Neural progenitor cell (in vitro differentiated cells): ENCODE measurements at regions not wholly inside any gene's neighbourhood (a gene's known extent, or its start where the extent isn't known, plus 50 kb on each side); places are given as distances from the start of the nearest gene placed in this dataset.
"Not testable (repeated sequence)": the region's sequence is repeated elsewhere in the genome, so short reads cannot be mapped to it uniquely, and the experiment has no call there.

Experiments
- DNase-seq: peaks from one replicate; pipeline ENCODE4 v3.0.0-alpha.2; 2016; ENCODE audit warnings: low spot score
- H2AFZ ChIP-seq: fragments of 200-600 bp; sonication (generic); replicated peaks from 2 replicates; pipeline ENCODE4 v1.6.1; 2016; ENCODE audit warnings: antibody characterized with exemption
- H3F3A ChIP-seq: fragments of 200-600 bp; sonication (generic); 2 replicates; pipeline ENCODE4 v1.6.1; 2016; ENCODE audit warnings: antibody characterized with exemption, low read depth
- H3K27ac ChIP-seq: fragments of 200-600 bp; sonication (generic); 2 replicates; pipeline ENCODE4 v1.5.1; 2016; ENCODE audit warnings: mild to moderate bottlenecking
- H3K27me3 ChIP-seq: fragments of 200-600 bp; sonication (generic); 2 replicates; pipeline ENCODE4 v1.6.1; 2016; ENCODE audit warnings: mild to moderate bottlenecking, moderate library complexity
- H3K36me3 ChIP-seq: fragments of 200-600 bp; sonication (generic); 2 replicates; pipeline ENCODE4 v1.5.1; 2016
- H3K4me1 ChIP-seq: fragments of 200-600 bp; sonication (generic); 2 replicates; pipeline ENCODE4 v1.6.1; 2016; ENCODE audit warnings: mixed run types
- H3K4me2 ChIP-seq: fragments of 200-600 bp; sonication (generic); 2 replicates; pipeline ENCODE4 v1.6.1; 2016
- H3K4me3 ChIP-seq: fragments of 200-600 bp; sonication (generic); 2 replicates; pipeline ENCODE4 v1.5.1; 2016
- H3K79me2 ChIP-seq: fragments of 200-600 bp; sonication (generic); 2 replicates; pipeline ENCODE4 v1.6.1; 2016; ENCODE audit warnings: low read depth
- H3K9ac ChIP-seq: fragments of 200-600 bp; sonication (generic); 2 replicates; pipeline ENCODE4 v1.6.1; 2016
- H3K9me3 ChIP-seq: fragments of 200-600 bp; sonication (generic); 2 replicates; pipeline ENCODE4 v1.5.1; 2016; ENCODE audit warnings: low read depth
- H4K20me1 ChIP-seq: fragments of 200-600 bp; sonication (generic); 2 replicates; pipeline ENCODE4 v1.6.1; 2016; ENCODE audit warnings: low read depth
- H3K27ac Mint-ChIP-seq: 3 replicates; pipeline ENCODE4 v1.8.0; 2021; ENCODE audit warnings: mixed read lengths
- H3K27me3 Mint-ChIP-seq: 2 replicates; pipeline ENCODE4 v1.8.0; 2022; ENCODE audit warnings: low read depth, mild to moderate bottlenecking, inconsistent platforms, moderate library complexity, mixed read lengths; ENCODE audit not compliant: insufficient read depth
- H3K36me3 Mint-ChIP-seq: 3 replicates; pipeline ENCODE4 v1.8.0; 2021; ENCODE audit warnings: mixed read lengths
- H3K4me1 Mint-ChIP-seq: 3 replicates; pipeline ENCODE4 v1.8.0; 2021; ENCODE audit warnings: mixed read lengths
- H3K4me3 Mint-ChIP-seq: 3 replicates; pipeline ENCODE4 v1.8.0; 2021; ENCODE audit warnings: mild to moderate bottlenecking, moderate library complexity, mixed read lengths
- H3K9me3 Mint-ChIP-seq: 3 replicates; pipeline ENCODE4 v1.8.0; 2020; ENCODE audit warnings: mixed read lengths
- CTCF ChIP-seq: fragments of 200-600 bp; sonication (generic); IDR thresholded peaks from 2 replicates; pipeline ENCODE4 v1.5.1; 2017; ENCODE audit warnings: antibody characterized with exemption, mild to moderate bottlenecking
- EZH2 ChIP-seq: fragments of 200-600 bp; sonication (generic); IDR thresholded peaks from 2 replicates; pipeline ENCODE4 v1.6.1; 2017; ENCODE audit warnings: antibody characterized with exemption, mild to moderate bottlenecking, moderate library complexity
- EZH2phosphoT487 ChIP-seq: fragments of 200-600 bp; sonication (generic); IDR thresholded peaks from 2 replicates; pipeline ENCODE4 v1.6.1; 2017; ENCODE audit warnings: antibody characterized with exemption

DNA sequence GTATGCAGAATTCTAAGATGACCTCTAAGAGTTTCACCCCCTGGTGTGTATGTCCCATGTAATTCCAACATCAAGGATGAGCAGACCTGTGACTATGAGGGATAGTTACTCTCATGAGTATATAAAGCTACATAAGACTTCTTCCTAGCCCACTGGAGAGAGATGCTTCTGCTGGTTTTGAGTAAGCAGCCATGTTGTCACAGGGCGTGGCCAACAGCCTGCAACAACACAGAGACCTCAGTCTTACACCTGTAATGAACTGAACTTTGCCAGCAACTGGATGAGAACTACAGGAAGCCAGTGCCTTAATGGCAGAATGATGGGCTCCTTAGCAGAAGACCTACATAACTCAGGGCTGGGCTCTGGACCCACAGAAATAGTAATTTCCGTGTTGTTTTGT is 120.9 kb downstream of the GOLGA6L6 start:
- H3K4me1 ChIP-seq, H3K27ac Mint-ChIP-seq, H4K20me1 ChIP-seq, H3K4me2 ChIP-seq, H3F3A ChIP-seq, H3K4me1 Mint-ChIP-seq, H3K4me3 ChIP-seq, H3K9ac ChIP-seq, H2AFZ ChIP-seq, H3K79me2 ChIP-seq, DNase-seq, H3K4me3 Mint-ChIP-seq, H3K27me3 ChIP-seq, H3K36me3 ChIP-seq, H3K27me3 Mint-ChIP-seq, H3K27ac ChIP-seq, H3K36me3 Mint-ChIP-seq: not testable (repeated sequence)
- peaks cover 22% of the 10 kb centered on the region for H3K9me3 Mint-ChIP-seq
- peaks cover 63% of the 10 kb centered on the region for H3K9me3 ChIP-seq

DNA sequence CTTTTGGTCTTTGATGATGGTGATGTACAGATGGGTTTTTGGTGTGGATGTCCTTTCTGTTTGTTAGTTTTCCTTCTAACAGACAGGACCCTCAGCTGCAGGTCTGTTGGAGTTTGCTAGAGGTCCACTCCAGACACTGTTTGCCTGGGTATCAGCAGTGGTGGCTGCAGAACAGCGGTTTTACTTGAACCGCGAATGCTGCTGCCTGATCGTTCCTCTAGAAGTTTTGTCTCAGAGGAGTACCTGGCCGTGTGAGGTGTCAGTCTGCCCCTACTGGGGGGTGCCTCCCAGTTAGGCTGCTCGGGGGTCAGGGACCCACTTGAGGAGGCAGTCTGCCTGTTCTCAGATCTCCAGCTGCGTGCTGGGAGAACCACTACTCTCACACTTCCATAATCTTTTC is 125.0 kb downstream of the GOLGA6L6 start:
- not testable (repeated sequence) for H3K9ac ChIP-seq, H3K36me3 ChIP-seq, H3K27me3 ChIP-seq, H3K36me3 Mint-ChIP-seq, H3K4me3 ChIP-seq, H4K20me1 ChIP-seq, H3K79me2 ChIP-seq, H3K4me1 ChIP-seq, H3K27me3 Mint-ChIP-seq, H3K27ac Mint-ChIP-seq, H3K27ac ChIP-seq, DNase-seq, H3K4me1 Mint-ChIP-seq, H3K4me2 ChIP-seq, H3K4me3 Mint-ChIP-seq, H2AFZ ChIP-seq, H3F3A ChIP-seq
- peaks cover 68% of the 10 kb centered on the region for H3K9me3 ChIP-seq
- H3K9me3 Mint-ChIP-seq, result peaks cover 47% of the 10 kb centered on the region

- not testable (repeated sequence) for H3K27me3 ChIP-seq, H2AFZ ChIP-seq, H3K36me3 Mint-ChIP-seq, DNase-seq, H3K27ac ChIP-seq, H3K4me3 Mint-ChIP-seq, H4K20me1 ChIP-seq, H3K9ac ChIP-seq, H3F3A ChIP-seq, H3K4me1 Mint-ChIP-seq, H3K4me3 ChIP-seq, H3K4me2 ChIP-seq, H3K4me1 ChIP-seq, H3K36me3 ChIP-seq, H3K79me2 ChIP-seq, H3K27ac Mint-ChIP-seq, H3K27me3 Mint-ChIP-seq
- peaks cover 26% of the 10 kb centered on the region for H3K9me3 Mint-ChIP-seq
- H3K9me3 ChIP-seq, result peaks cover 77% of the 10 kb centered on the region
Measured at GRCh38 chr15:20409667-20410198, 131.9 kb downstream of the GOLGA6L6 start.

DNA sequence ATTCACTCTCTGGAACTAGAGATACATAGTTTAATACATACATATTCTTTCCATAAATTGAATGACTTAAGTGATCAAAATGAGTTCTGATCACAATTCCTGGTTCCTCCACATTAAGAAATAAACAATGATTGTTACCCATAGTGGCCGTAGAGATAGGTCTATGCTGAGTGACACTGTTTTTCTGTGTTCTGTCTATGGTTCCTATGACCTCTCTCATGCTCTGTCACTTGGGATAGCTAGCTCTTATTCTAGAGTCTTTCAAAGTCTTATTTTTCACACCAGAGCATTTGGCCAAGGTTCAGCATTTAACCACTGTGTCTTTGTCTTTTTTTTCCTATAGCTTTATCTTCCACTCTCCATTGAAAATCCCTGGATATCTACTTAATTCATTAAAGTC is 132.4 kb downstream of the GOLGA6L6 start:
- no peak overlapping the region for H3K4me3 Mint-ChIP-seq
- peaks cover 22% of the 10 kb centered on the region for H3K9me3 Mint-ChIP-seq
- H3K9ac ChIP-seq, result no peak overlapping the region
- H3K27ac Mint-ChIP-seq, result no peak overlapping the region
- H3K27me3 Mint-ChIP-seq, result no peaks in the 10 kb centered on the region
- no peaks in the 10 kb centered on the region for H4K20me1 ChIP-seq
- no peak overlapping the region for H3K4me2 ChIP-seq
- no peaks in the 10 kb centered on the region for H3K4me1 Mint-ChIP-seq
- DNase-seq, result no peak
- H3K36me3 Mint-ChIP-seq, result no peaks in the 10 kb centered on the region
- H2AFZ ChIP-seq, result no peak overlapping the region
- H3K4me3 ChIP-seq, result no peak overlapping the region
- no peak for TF ChIP-seq EZH2phosphoT487
- TF ChIP-seq CTCF, result no peak
- TF ChIP-seq EZH2, result no peak
- H3K36me3 ChIP-seq, result peaks cover 2% of the 10 kb centered on the region
- no peaks in the 10 kb centered on the region for H3F3A ChIP-seq
- H3K79me2 ChIP-seq, result no peaks in the 10 kb centered on the region
- H3K9me3 ChIP-seq, result peaks cover 76% of the 10 kb centered on the region
- H3K4me1 ChIP-seq, result no peaks in the 10 kb centered on the region
- no peaks in the 10 kb centered on the region for H3K27me3 ChIP-seq
- no peak overlapping the region for H3K27ac ChIP-seq

DNA sequence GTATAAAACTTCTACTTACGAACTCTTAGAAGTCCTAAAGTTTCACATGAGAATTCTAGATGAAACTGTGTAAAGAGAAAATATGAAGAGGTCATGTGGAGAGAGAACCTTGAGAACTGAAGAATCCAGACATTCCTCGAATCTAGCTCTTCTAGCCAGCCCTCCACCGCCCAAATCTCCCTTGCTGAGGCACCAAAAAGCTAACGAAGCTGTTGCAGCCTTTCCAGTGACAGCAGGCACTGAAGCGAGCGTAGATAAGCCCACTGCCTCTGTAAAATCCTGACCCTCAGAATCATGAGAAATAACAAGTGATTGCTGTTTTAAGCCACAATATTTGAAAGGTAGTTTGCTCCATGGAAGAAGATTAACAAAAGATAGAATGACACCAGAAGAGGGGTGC is 134.0 kb downstream of the GOLGA6L6 start:
- no peaks in the 10 kb centered on the region for H3K4me1 Mint-ChIP-seq
- Histone ChIP-seq H3K27ac (no peak overlapping the region), H3K27me3 (no peaks in the 10 kb centered on the region), H3K9me3 (peaks cover 83% of the 10 kb centered on the region), H3K4me2 (no peak overlapping the region), H3K4me1 (no peaks in the 10 kb centered on the region), H4K20me1 (no peaks in the 10 kb centered on the region), H3F3A (no peaks in the 10 kb centered on the region), H3K36me3 (peaks cover 3% of the 10 kb centered on the region), H3K79me2 (no peaks in the 10 kb centered on the region), H3K9ac (no peak overlapping the region), H2AFZ (no peak overlapping the region), H3K4me3 (no peak overlapping the region)
- no peak for DNase-seq
- H3K36me3 Mint-ChIP-seq, result no peaks in the 10 kb centered on the region
- H3K9me3 Mint-ChIP-seq, result peaks cover 12% of the 10 kb centered on the region
- no peaks in the 10 kb centered on the region for H3K27me3 Mint-ChIP-seq
- TF ChIP-seq EZH2phosphoT487 (no peak), EZH2 (no peak), CTCF (no peak)
- H3K27ac Mint-ChIP-seq, result no peak overlapping the region
- H3K4me3 Mint-ChIP-seq, result no peak overlapping the region

DNA sequence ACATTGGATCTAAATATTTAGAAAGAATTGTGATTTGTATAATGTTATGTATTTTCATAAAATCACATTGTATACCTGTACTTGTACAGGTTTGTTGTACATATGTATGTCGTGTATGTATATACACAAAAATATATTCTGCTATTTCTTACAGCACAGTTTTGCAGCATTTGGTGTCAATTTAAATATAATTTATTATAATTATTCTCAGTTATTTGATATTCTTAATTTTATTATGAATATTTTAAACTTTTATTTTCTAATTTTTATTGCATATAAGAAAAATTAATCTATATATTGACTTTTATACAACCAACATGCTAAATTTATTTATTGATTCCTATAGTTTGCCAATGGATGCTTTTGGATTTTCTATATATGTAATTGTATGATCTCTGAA is 137.0 kb downstream of the GOLGA6L6 start:
- not testable (repeated sequence) for H4K20me1 ChIP-seq, H2AFZ ChIP-seq, H3K27me3 Mint-ChIP-seq, DNase-seq, H3K27me3 ChIP-seq, H3F3A ChIP-seq, H3K27ac ChIP-seq, H3K27ac Mint-ChIP-seq, H3K79me2 ChIP-seq, H3K4me1 ChIP-seq, H3K4me1 Mint-ChIP-seq, H3K4me3 Mint-ChIP-seq, H3K4me2 ChIP-seq, H3K36me3 ChIP-seq, H3K4me3 ChIP-seq, H3K9me3 Mint-ChIP-seq, H3K9ac ChIP-seq, H3K36me3 Mint-ChIP-seq
- H3K9me3 ChIP-seq, result peaks cover 88% of the 10 kb centered on the region

- H3K27ac Mint-ChIP-seq, H3K27ac ChIP-seq, DNase-seq, H3F3A ChIP-seq, H3K9me3 Mint-ChIP-seq, H3K9ac ChIP-seq, H4K20me1 ChIP-seq, H3K79me2 ChIP-seq, H3K4me3 ChIP-seq, H3K27me3 Mint-ChIP-seq, H3K4me3 Mint-ChIP-seq, H3K4me1 ChIP-seq, H3K36me3 ChIP-seq, H2AFZ ChIP-seq, H3K4me1 Mint-ChIP-seq, H3K27me3 ChIP-seq, H3K4me2 ChIP-seq, H3K36me3 Mint-ChIP-seq: not testable (repeated sequence)
- H3K9me3 ChIP-seq, result peaks cover 87% of the 10 kb centered on the region
Measured at GRCh38 chr15:20402586-20402985, 139.0 kb downstream of the GOLGA6L6 start.
